Stimulated activated CD4-positive, alpha-beta T cell treated with anti-CD3 and anti-CD28 coated beads, Interleukin-1b, Interleukin-23, amount 100 ng/mL, for 1 hour (primary cell): ENCODE measurements at regions not wholly inside any gene's neighbourhood (a gene's known extent, or its start where the extent isn't known, plus 50 kb on each side); places are given as distances from the start of the nearest gene placed in this dataset.

ENCODE experiments used
- DNase-seq, 2 donors: peaks; one replicate each; pipeline ENCODE4 v3.0.0-alpha.2; 2020; ENCODE audit warnings: low read depth in 2 of 2

GRCh38 chr15:98451236-98451635 is 197.1 kb upstream of the IGF1R start:
- DNase-seq: no peak

GRCh38 chr15:98452238-98452637 is 196.1 kb upstream of the IGF1R start:
- no peak for DNase-seq

GRCh38 chr15:98455904-98456303 is 192.4 kb upstream of the IGF1R start:
- DNase-seq: no peak

- no peak for DNase-seq
Measured at GRCh38 chr15:98476559-98476958, 171.8 kb upstream of the IGF1R start.

- no peak for DNase-seq
Measured at GRCh38 chr15:98480844-98481243, 167.5 kb upstream of the IGF1R start.

GRCh38 chr15:98483575-98484130 is 164.7 kb upstream of the IGF1R start:
- DNase-seq: no peak

- no peak for DNase-seq
Measured at GRCh38 chr15:98484914-98485313, 163.4 kb upstream of the IGF1R start.

- DNase-seq: no peak
Measured at GRCh38 chr15:98485451-98485850, 162.9 kb upstream of the IGF1R start.

- no peak for DNase-seq
Measured at GRCh38 chr15:98493966-98494511, 154.3 kb upstream of the IGF1R start.

- no peak for DNase-seq
Measured at GRCh38 chr15:98501192-98501591, 147.1 kb upstream of the IGF1R start.

- DNase-seq: no peak
Measured at GRCh38 chr15:98501632-98502031, 146.7 kb upstream of the IGF1R start.

- DNase-seq: no peak
Measured at GRCh38 chr15:98503970-98504369, 144.4 kb upstream of the IGF1R start.

GRCh38 chr15:98504998-98505397 is 143.3 kb upstream of the IGF1R start:
- DNase-seq: no peak

GRCh38 chr15:98505611-98506031 is 142.7 kb upstream of the IGF1R start:
- DNase-seq: no peak

- no peak for DNase-seq
Measured at GRCh38 chr15:98506172-98506571, 142.2 kb upstream of the IGF1R start.

- DNase-seq: no peak
Measured at GRCh38 chr15:98506711-98507110, 141.6 kb upstream of the IGF1R start.

- DNase-seq: no peak
Measured at GRCh38 chr15:98513428-98513986, 134.8 kb upstream of the IGF1R start.

- no peak for DNase-seq
Measured at GRCh38 chr15:98514034-98514622, 134.2 kb upstream of the IGF1R start.

- DNase-seq: peak in 1 of 2 donors; percentile 14
Measured at GRCh38 chr15:98518823-98519561, 129.3 kb upstream of the IGF1R start.

GRCh38 chr15:98519767-98520550 is 128.4 kb upstream of the IGF1R start:
- DNase-seq: no peak

GRCh38 chr15:98522127-98522526 is 126.2 kb upstream of the IGF1R start:
- no peak for DNase-seq
